NCI-H774 (cell line): ENCODE measurements at regions not wholly inside any gene's neighbourhood (a gene's known extent, or its start where the extent isn't known, plus 50 kb on each side); places are given as distances from the start of the nearest gene placed in this dataset.

ENCODE experiments used
- DNase-seq: peaks from one replicate; lab custom pipeline; 2025; lab: John Stamatoyannopoulos, UW

DNA sequence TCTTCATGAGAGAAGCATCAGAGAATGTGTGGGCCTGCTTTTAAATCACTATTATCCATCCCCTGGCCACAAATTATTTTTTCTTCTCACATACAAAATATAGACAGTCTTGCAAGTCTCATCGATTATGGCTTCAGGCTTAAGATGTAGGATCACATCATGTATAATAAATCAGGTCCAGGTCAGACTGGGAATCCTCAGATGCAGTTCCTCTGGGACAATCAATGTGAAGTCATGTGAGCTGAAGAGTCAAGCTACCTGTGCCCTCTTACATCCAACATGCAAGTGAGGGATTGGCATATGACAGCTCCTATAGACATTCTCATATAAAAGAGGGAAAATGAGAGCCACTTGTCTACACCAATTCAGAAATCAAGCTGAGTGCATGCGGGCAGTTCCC, 631.8 kb downstream of the PTPRU start:
- no peak for DNase-seq

DNA sequence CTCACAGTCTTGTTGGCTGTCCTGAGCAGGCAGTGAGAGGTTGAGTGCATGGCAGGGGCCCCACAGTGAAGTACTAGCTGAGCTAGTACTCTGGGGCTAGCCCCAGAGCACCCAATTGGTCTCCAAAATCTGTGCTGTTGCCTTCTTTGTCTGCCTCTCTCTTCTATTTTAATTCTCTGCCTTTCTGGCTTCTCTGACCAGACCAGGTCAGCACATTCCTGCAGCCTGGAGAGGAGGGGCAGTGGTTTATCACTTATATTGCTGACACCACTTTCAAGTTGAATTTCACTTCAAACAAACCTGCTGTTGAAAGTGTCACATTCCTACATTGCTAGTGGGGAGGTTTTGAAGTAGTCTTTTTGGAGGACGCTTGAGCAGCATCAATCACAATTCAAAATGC, 628.7 kb downstream of the PTPRU start:
- DNase-seq = no peak

DNA sequence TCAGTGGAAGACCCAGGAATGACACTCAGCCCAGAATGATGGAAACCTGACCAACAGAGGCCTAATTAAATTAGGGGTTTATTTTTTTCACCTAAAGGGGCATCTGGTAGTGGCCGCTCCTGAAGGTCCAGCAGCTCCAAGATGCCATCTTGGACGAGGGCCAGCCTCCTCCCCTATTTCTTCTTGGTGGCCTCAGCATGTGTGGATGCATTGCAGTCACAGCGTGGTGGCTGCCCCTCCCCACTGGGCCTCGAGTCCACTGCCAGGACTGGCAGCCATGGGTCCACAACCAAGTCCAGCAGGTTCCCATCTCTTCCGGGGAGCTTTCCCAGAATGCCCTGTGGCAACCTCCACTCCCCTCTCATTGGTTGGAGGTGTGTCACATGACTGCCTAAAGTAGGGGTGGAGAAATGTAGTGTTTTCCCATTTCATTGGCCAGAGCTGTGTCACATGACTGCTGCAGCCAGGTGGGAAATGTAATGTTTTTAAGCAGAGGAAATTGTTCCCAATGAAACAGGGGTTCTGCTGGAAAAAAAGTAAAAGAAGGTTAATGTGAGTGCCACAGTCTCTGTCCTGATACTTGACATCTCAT, 628.2 kb downstream of the PTPRU start:
- DNase-seq = no peak

- DNase-seq = no peak
These were observed 625.6 kb downstream of the PTPRU start for GRCh38 chr1:29861922-29862321.

GRCh38 chr1:29861446-29861845, 625.1 kb downstream of the PTPRU start:
- no peak for DNase-seq

GRCh38 chr1:29860681-29861080, 624.4 kb downstream of the PTPRU start:
- no peak for DNase-seq

DNA sequence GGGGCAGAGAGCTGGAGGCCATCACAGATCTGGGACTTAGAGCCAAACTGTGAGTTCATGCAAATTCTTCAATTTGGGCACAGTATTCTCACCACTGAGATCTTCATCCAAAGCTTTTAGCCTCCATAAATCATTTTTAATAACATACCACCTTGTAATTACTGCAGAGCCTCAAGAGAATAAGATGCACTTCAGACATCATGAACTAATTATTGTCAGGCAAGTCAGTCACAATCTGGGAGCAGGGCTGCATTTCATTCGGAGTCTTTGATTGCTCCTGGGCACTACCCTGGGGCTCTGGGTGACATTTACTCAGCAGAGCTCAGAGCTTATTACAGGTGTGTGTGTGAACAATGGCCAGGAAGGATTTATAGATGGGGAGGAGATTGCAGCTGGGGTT, 623.7 kb downstream of the PTPRU start:
- no peak for DNase-seq

DNA sequence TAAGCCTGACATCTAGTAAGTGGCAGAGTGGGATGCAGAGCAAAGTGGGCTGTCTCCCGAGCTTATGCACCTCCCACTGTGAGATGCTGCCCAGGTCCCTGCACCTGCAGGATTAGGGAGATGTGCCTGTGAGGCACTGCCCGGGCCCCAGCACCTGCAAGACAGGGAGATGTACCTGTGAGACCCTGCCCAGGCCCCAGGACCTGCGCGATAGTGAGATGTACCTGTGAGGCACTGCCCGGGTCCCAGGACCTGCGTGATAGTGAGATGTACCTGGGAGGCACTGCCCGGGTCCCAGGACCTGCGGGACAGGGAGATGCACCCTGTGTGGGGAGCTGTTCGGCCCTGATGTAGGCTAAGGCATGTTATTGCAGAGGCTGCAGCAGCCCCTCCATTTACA, 622.8 kb downstream of the PTPRU start:
- no peak for DNase-seq

DNA sequence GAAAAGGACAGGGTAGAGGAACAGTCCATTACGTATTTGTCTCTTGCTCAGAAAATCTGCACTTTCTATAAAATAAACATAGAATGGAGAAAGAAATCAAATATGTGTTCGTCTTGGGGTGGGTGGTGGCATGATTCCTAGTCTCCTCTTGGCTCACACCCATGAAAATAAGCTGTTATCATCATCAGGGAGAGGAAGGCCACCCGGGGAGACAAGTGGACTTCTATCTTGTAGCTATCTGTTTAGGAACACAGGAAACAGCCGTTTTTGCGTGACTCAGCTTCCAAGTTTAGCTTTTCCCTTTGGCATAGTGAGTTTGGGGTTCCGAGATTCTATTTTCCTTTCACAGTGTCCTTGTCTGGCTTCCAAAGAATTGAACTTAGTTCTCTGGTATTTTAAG, 622.3 kb downstream of the PTPRU start:
- no peak for DNase-seq

GRCh38 chr1:29856340-29857114, 620.2 kb downstream of the PTPRU start:
- DNase-seq = no peak

- no peak for DNase-seq
These were observed 619.3 kb downstream of the PTPRU start for GRCh38 chr1:29855561-29856160.

DNA sequence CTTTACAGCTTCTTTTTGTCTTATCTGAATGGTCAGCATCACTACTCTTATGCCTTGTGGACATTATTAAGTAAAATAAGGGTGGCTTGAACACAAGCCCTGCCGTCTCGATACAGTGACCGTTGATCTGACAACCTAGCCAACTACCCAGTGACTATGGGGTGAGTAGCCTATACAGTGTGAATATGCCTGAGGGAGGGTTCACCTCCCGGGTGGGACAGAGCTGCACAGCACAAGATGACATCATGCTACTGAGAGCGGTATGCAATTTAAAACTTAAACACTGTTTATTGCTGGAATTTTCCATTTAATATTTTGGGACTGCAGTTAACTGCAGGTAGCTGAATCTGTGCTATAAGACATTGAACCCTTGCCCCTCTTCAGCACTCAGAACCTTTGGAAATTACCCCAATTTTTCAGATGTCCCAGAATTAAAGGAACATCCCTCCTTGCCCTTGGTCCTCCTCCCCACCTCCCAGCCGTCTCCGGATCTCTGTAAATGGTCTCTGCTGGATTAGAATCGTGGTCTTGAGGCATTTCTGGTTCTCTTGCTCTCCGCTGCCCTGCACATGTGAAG, 618.5 kb downstream of the PTPRU start:
- DNase-seq = no peak

- no peak for DNase-seq
These were observed 617.5 kb downstream of the PTPRU start for GRCh38 chr1:29853716-29854330.

DNA sequence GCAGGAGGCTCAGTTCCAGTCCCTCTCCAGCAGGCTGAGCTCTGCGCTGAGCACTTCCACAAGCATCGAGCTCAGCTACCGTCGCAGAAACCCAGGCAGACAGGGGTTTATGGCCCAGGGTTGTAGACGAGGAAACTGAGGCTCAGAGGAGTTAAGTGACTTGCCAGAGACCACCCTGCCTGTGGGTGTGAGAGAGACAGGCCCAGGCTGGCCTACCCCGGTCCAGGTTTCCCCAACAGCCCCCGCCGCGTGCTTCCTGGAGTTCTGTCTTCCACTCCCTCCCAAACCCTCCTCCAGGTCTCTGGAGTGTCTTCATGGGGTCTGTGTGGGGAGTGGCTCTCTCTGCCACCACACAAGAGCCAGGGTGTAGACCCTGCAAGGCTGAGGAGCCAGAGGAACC, 615.9 kb downstream of the PTPRU start:
- no peak for DNase-seq

GRCh38 chr1:29851691-29852090, 615.4 kb downstream of the PTPRU start:
- no peak for DNase-seq

DNA sequence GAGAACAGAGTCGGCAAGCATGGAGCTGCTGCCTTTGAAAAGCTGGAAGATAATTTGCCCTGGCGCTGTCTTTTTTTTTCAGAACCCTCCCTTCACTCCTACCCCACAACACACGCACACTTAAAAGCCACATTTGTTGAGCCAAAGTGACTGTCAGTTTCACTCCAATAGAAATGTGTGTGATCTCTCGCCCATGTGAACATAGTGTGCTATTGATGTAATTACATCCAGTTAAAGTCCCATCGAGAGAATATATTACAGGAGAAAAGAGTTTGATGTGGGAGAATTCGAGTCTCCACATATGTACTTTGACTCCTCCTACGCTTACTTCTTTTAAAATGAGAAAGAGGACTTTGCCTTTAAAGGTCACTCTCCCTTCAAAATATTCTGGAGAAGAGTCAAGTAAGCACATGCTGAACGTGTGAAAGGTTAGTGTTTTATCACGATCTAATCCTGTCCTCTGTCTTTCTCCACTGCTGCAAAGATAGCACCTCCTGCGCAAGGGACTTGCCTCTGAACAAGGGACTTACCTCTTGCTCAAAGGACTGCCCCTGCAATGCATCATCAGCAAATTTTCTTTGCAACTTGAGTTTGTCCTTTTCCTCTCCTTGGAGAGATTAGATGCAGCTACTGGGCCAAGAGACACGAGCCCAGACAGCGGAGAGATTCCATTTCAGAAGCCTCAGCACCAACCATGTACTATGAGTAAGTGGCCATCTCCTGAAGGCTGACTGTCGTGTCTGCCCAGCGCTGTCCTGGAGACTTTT, 613.9 kb downstream of the PTPRU start:
- DNase-seq = no peak

DNA sequence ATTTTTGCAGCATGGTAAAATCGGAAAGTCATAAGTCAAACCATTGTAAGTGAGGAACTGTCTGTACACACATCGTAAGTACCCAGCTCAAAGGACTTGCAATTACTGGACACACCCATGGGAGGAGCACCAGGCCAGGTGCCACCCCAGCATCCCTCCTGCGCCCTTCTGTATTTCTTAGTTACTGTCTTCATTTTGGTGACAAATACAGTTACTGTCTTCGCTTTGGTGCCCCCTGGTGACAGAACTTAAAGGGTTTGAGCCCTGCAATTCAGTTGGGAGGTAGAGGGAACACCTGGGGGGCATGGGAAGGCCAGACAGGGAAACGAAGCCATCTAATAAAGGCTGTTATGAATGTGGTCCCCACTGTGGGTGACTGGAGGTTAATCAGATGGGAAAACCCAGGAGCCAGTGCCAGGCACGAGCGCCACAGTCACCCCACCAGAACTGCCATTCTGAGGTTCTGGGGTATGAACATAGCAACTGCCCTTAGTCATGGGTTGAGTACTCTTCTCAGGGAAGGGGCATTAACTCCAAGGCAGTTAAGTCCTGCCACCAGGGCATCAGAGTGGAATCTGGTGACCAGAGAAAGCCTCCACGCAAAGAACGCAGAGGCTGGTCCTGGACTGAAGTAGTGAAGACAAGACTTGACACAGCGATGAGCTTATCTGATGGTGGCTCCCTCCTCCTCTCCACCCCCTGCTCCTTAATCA, 612.9 kb downstream of the PTPRU start:
- DNase-seq = no peak

- DNase-seq = no peak
These were observed 609.6 kb downstream of the PTPRU start for GRCh38 chr1:29845910-29846309.

DNA sequence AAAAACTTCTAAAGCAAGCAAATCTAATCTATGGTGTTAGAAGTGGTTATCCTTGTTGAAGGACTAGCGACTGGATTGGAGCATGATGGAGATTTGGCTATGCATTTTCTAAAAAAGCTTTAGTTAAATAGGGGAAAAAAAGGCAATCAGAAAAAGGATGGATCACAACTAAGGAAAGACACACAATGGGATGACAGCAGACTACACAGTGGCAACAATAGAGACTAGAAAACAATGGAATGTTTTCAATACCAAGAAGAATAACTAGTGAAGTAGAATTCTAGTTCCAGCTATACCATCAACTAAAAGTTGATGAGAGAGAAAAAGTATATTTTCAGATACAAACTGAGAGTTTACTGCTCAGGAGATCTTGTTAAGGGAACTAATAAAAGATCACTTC, 605.8 kb downstream of the PTPRU start:
- DNase-seq = no peak

- no peak for DNase-seq
These were observed 603.4 kb downstream of the PTPRU start for GRCh38 chr1:29839726-29840125.

GRCh38 chr1:29838738-29839320, 602.5 kb downstream of the PTPRU start:
- DNase-seq = no peak
